GM19025 (cell line): ENCODE measurements at regions not wholly inside any gene's neighbourhood (a gene's known extent, or its start where the extent isn't known, plus 50 kb on each side); places are given as distances from the start of the nearest gene placed in this dataset.

ENCODE experiments used
- ATAC-seq: cut with Tn5 transposase; IDR thresholded peaks from one replicate; pipeline ENCODE4 v1.9.1; 2021; ENCODE audit warnings: mild to moderate bottlenecking, low read depth, moderate library complexity; ENCODE audit not compliant: unreplicated experiment

- no peak for ATAC-seq
These were observed 149.6 kb upstream of the RGMA start for GRCh38 chr15:93238641-93239040.

- ATAC-seq = no peak
These were observed 147.1 kb upstream of the RGMA start for GRCh38 chr15:93235926-93236780.

- no peak for ATAC-seq
These were observed 146.3 kb upstream of the RGMA start for GRCh38 chr15:93235269-93235668.

GRCh38 chr15:93233710-93234109, 144.7 kb upstream of the RGMA start:
- ATAC-seq = no peak

GRCh38 chr15:93232845-93233244, 143.8 kb upstream of the RGMA start:
- no peak for ATAC-seq

GRCh38 chr15:93231994-93232393, 143.0 kb upstream of the RGMA start:
- ATAC-seq = no peak

- no peak for ATAC-seq
These were observed 142.4 kb upstream of the RGMA start for GRCh38 chr15:93231261-93231925.

- no peak for ATAC-seq
These were observed 139.5 kb upstream of the RGMA start for GRCh38 chr15:93228546-93228945.

GRCh38 chr15:93223803-93224202, 134.8 kb upstream of the RGMA start:
- ATAC-seq = no peak

- ATAC-seq = no peak
These were observed 132.7 kb upstream of the RGMA start for GRCh38 chr15:93221759-93222158.

- ATAC-seq = no peak
These were observed 130.9 kb upstream of the RGMA start for GRCh38 chr15:93219859-93220420.

- no peak for ATAC-seq
These were observed 128.3 kb upstream of the RGMA start for GRCh38 chr15:93217343-93217742.

- no peak for ATAC-seq
These were observed 125.1 kb upstream of the RGMA start for GRCh38 chr15:93214106-93214505.

- ATAC-seq = no peak
These were observed 124.3 kb upstream of the RGMA start for GRCh38 chr15:93213281-93213680.

- no peak for ATAC-seq
These were observed 123.6 kb upstream of the RGMA start for GRCh38 chr15:93212578-93212977.

GRCh38 chr15:93210995-93211394, 122.0 kb upstream of the RGMA start:
- ATAC-seq = no peak

- no peak for ATAC-seq
These were observed 120.9 kb upstream of the RGMA start for GRCh38 chr15:93209690-93210445.

- ATAC-seq = no peak
These were observed 117.9 kb upstream of the RGMA start for GRCh38 chr15:93206893-93207292.

- ATAC-seq = no peak
These were observed 116.4 kb upstream of the RGMA start for GRCh38 chr15:93205413-93205812.

- no peak for ATAC-seq
These were observed 114.0 kb upstream of the RGMA start for GRCh38 chr15:93203036-93203435.

- ATAC-seq = no peak
These were observed 113.4 kb upstream of the RGMA start for GRCh38 chr15:93202405-93202804.
